NCI-H526 (cell line): ENCODE measurements at regions not wholly inside any gene's neighbourhood (a gene's known extent, or its start where the extent isn't known, plus 50 kb on each side); places are given as distances from the start of the nearest gene placed in this dataset.

Source experiments
- DNase-seq, 2 experiments: peaks; one replicate each; lab custom pipeline; 2025; lab: John Stamatoyannopoulos, UW

GRCh38 chr14:49999146-49999761, 106.4 kb downstream of the ARF6 start:
- no peak for DNase-seq

DNA sequence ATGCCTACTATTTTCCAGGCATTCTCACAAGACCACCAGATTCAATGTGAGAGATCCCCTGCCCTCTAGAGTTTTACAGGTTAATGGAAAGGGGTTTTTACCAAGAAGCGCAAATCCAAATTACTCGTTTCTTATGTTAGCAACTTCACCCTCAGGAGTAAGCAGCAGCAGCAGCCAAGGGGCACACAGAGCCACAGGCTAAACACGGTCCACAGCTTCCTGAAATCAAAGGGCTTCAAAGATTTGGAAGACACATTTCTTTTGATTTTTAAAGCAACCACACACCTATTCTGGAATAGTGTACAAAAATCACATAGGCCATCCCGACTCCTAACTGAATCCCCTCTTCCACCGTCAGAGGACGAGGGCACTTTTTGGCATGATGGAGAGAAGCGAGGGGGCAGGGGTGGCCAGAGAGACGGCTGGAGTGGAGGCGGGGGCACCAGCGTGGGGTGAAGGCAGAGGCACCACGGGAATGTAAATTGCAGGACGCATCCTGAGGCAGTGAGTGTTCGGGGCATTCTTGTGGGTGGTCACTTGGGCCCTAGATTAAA, 107.0 kb downstream of the ARF6 start:
- DNase-seq, result no peak

DNA sequence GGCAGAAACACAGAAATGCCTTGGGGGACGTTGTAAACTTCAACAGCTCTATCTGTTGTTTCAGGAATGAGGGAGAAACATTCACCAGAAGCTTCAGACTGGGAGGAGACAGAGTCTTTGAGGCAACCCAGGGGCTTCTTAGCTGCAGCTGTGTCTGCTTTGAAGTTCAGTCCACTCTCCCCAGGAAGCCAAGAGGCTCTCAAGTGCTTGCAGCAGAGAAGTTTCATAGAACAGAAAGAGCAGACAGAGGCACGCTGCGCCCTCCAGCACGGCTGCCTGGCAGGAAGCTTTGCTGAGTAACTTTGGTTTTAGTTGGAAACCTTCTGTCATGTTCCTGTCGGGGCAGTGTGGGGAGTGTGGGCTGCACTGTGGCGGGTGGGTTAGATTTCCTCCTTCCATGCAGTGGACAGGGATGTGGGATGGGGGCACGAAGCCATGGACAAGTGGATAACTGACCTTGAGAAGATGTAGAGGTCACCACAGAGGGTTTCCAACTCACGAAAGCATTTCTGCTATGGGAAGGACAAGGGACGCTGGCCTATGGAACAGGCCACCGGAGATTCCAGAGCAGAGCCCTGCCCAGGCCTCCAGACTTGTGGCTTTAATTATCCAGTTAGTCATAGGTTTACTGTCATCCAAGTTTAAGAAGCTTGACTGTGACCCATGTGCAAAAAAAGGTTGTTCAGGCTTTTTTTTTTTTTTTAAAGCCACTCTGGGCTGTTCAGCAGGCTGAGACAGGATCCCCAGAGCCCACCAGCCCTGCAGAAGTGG, 107.7 kb downstream of the ARF6 start:
- no peak for DNase-seq

DNA sequence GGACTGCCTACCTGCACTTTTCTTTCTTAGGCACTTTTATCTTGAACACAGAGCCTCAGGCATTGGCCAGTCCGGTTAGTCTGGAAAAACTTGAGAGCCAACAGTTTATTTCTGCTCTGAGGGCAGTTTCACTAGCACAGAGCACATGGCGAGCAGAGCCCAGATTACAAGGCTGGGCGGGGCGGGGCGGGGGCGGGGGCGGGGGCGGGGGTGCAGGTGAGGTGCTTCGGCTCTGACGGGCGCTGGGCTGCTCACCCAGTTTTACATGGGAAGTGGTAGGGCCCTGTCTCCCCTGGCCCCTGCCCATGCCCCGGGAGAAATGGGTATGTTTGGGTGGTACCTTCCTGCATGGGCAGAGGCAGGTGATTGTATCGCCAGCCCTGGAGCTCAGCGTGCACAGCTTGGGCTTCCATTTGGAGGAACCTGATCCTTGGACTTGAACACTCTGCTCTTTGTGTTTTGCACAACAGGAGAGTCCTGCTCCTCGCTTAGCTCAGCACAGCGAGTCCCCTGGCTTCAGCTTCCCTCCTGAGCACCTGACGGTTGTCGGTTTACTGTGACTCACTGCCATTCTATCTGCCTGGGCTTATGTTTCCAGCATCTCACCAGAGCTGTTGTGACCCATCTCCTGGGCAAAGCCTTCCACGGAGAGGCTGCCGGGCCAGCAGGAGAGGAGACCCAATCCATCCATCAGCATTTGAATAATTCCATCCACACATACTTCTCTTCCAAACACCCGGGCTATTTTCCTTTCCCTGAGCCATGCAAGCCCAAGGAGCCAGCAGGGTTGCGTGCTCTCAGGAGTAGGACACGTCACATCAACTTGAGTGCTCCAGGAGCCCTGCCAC, 108.5 kb downstream of the ARF6 start:
- peak; percentile 51 to 76 for DNase-seq

- DNase-seq, result no peak
Measured at GRCh38 chr14:50001999-50002925, 109.4 kb downstream of the ARF6 start.

DNA sequence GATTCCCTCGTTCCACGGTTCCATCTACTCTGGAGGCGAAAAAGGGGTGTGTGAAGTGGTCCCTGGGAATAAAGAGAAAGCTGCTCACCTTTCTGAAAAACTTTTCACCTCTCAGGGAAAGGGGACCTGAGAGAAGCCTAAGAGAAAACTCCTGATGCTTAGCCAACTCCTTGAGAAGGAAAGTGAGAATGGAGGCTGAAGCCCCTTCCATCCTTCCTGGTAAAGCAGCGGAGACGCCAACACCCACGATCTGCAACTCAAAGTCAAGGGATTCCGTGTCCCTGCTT, 110.0 kb downstream of the ARF6 start:
- no peak for DNase-seq

DNA sequence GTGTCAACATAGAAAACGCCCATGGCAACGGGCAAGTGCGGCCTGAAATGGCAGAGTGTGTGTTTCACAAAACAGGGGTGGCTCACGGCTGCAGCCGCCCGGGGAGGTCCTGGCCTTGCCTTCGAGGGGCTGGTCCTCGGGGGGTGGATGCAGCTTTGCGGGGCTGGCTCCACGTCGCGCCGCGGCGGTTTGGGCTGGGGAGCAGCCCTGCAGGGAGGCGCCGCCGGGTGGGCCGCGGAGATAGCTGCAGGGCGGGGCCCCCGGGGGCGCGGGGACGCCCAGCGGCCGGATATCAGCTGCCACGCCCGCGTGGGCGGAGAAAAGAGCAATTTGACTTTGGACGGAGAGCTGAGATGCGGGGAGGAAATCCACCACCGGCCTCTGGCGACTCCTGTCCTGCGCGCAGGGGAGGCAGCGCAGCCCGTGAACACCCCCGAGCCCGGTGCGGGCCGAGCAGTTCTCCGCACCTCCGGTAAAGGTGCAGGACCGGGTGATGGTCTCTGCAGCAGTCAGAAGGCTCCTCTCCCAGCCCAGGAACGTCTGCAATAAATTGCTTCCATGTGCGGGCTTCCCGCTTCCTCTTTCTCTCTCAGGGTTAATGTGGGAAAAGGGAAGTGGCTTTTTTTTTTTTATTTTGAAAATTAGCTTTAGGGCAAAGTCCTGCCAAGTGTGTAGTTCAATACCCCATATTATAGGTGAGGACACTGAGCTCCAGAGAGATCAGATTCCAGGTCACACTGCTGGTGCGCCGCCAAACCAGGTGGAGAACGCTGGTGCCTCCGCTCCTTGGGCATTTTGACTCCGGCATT, 110.5 kb downstream of the ARF6 start:
- DNase-seq, result peak; percentile 37 to 79

- DNase-seq, result no peak
Measured at GRCh38 chr14:50006141-50006540, 110.2 kb downstream of the VCPKMT start.

DNA sequence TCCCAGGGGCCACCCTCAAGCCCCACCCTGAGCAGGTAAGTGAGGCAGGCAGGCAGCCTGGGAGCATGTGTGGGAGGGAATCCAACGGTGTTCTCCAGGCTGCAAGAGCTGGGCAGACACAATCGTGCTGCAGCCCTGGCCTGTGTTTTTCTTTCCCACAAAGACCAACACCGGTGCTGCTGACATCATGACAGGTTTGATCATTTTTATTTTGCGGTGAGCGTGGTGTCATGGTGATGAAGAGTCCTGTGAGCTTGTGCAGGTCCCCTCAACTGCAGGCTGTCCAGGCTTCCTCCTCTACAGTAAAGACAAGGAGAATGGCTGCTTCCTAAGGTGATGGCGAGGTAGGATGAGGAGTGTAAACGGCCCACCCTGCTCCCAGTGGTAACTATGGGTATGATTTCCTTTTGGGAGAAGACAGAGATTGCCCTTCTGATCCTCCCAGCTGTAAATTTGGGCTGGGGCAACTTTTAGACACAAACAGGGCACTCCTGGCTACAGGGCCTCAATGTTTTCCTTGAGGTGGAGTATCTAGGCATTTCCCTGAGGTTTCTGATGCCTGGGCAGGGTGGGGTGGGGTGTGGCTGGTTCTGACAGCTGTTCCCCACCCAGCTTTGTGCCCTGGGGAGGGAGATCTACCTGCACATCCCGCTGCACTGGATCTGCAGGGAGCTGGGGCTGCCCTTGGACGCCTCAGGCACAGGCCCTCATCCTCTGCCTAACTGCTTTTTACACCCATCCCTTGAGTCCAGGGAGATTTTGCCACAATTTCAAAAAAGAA, 109.1 kb downstream of the VCPKMT start:
- DNase-seq, result no peak

GRCh38 chr14:50008562-50008961, 107.8 kb downstream of the VCPKMT start:
- DNase-seq, result no peak

GRCh38 chr14:50008974-50009373, 107.4 kb downstream of the VCPKMT start:
- DNase-seq, result no peak

DNA sequence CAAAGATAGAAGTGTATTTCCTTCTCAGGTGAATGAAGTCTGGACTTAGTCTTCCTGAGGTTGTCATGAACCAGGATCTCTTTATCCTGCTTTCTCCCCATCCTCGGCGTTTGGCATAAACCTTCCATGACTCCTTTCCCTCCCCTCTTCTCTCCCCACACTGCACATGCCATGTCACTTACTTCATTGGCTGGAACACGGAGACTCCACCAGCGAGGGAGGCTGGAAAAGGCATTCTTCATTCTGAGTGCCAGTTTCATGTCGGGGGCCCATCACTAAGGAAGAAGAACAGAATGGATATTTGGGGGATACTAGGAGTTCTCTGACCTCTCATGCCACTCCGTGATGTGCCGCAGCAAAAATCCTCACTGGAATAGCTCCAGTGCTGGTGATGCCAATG, 105.6 kb downstream of the VCPKMT start:
- no peak for DNase-seq

DNA sequence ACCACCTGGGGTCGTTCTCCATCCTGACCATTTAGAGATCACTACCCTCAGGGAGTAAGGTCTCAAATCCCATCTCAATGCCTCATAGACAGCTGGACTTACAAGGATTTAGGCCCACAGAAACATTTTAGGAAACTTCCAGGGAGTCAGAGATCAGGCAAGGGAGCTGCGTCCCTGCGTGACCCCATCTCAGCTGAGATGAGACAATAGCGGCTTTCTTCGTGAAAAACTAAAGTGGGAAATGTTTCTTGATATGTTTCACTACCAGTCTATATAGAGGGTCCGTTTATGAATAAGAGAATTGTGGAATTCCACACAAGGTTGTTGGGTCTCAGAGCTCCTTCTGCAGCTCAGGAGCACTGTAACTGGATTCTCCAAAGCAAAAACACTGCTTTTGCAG, 105.1 kb downstream of the VCPKMT start:
- no peak for DNase-seq

DNA sequence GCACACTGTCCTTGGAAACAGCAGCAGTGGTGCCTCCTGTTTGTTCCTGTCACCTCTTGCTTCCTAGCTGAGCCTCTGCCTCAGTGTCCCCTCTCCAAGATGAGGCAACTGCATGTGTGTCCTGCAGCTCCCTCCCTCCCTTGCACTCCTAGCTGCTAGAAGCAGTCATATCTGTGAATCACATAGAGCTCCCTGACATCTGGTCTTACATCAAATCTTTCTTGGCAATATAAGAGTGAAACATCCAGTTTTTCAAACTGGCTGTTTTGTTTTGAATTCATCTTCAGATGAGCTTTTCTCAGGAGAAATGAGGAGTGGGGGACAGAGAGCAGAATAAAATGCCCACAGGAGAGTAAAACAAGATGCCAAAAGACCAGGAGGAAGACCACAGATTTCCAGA, 103.7 kb downstream of the VCPKMT start:
- no peak for DNase-seq

DNA sequence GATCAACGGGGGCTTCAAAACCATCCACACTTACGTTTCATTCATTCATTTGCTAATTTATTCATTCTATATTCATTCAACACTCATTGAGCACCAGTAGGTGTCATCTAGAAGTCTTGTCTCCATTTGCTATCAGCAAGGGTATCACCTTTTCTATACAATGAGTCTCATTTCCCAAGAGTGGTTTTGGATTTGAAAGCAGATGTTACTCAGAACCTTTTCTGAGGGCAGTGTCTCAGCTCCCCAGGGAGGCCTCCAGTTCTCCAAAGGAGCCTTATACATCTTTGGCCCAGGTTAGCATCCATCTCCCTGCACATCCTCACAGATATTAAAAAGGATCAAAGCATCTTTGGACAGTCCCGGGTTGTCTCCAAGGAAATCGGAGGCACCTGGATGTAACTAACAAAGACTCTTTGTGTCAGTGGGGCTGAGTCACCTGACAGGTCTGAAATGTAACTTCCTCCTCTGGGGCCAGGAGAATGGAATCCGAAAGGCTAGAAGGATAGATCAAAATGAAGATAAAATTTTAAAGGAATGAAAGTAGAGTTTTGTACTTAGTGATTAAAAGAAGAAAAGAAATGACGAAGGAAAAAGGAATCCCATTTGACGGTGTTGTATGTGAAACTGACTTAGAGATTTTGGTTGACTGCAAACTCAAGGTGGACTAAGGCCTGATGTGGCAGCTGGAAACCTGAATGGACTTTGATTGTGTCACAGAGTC, 103.0 kb downstream of the VCPKMT start:
- DNase-seq, result peak; percentile 37 to 43

DNA sequence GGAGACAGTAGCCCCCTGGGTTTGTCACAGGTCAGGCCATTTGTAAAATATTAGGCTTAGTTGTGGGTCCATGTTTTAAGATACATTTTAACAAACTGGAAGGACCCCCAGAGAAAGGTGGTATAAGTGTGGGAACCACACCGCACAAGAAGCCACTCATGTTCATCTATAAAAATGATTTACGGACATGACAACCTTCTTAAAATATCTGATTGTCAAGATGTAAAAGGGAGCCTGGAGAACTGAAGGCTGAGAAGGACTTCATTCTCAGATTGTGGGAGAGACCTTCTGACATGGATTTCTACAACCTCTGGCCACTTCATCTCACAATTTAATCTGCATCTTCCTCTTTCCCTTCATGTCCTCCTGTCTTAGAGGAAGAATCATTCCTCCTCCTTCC, 102.4 kb downstream of the VCPKMT start:
- no peak for DNase-seq

DNA sequence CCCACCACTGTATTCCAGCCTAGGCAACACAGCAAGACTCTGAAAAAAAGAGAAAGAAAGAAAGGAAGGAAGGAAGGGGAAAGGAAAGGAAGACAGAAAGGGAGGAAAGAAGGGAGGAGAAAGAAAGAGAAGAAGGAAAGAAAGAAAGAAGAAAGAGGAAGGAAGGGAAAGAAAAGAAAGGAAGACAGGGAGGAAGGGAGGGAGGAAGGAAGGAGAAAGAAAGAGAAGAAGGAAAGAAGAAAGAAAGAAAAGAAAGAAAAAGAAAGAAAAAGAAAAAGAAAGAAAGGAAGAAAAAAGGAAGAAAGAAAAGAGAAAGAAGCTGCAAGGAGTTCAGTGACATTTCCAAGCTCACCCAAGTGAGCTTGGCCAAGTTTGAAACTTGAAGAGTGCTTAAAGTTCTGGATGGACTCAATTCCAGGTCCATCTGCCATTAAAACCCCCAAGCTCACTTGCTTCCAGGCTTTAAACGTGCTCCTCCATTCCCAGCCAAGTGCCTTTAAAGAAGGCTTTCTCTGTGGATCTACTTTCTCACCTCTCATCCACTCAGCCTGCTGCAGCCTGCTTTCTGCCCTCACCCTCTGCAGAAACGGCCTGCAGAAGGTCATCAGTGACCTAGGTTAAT, 101.5 kb downstream of the VCPKMT start:
- DNase-seq, result no peak

- no peak for DNase-seq
Measured at GRCh38 chr14:50015716-50016115, 100.7 kb downstream of the VCPKMT start.
